Mesenchymal stem cell (in vitro differentiated cells and primary cell): ENCODE measurements at regions not wholly inside any gene's neighbourhood (a gene's known extent, or its start where the extent isn't known, plus 50 kb on each side); places are given as distances from the start of the nearest gene placed in this dataset.

ENCODE experiments used
- DNase-seq: peaks from one replicate; pipeline ENCODE4 v3.0.0-alpha.2; 2013
- H2AFZ ChIP-seq: one replicate; pipeline ENCODE4 v1.6.1; 2013; ENCODE audit warnings: low read depth, mild to moderate bottlenecking, control low read depth, inconsistent platforms, low read length, moderate library complexity
- H2AK5ac ChIP-seq: 2 replicates; pipeline ENCODE4 v1.6.1; 2013; ENCODE audit warnings: low read length, moderate library complexity, mild to moderate bottlenecking, inconsistent platforms; ENCODE audit not compliant: severe bottlenecking
- H2BK120ac ChIP-seq: one replicate; pipeline ENCODE4 v1.6.1; 2013; ENCODE audit warnings: low read depth, mild to moderate bottlenecking, inconsistent platforms, low read length, moderate library complexity
- H2BK12ac ChIP-seq, 2 experiments: one replicate each; pipeline ENCODE4 v1.6.1; 2013; ENCODE audit warnings: inconsistent platforms in 2 of 2, low read length in 2 of 2, mild to moderate bottlenecking in 2 of 2, moderate library complexity in 2 of 2, control low read depth in 1 of 2
- H2BK15ac ChIP-seq: one replicate; pipeline ENCODE4 v1.6.1; 2013; ENCODE audit warnings: mild to moderate bottlenecking, low read depth, inconsistent platforms; ENCODE audit not compliant: poor library complexity, severe bottlenecking
- H2BK5ac ChIP-seq: 2 replicates; pipeline ENCODE4 v1.6.1; 2013; ENCODE audit warnings: low read depth, mild to moderate bottlenecking, low read length, control low read depth, inconsistent platforms; ENCODE audit not compliant: poor library complexity, severe bottlenecking
- H3K14ac ChIP-seq, 2 experiments: one replicate each; pipeline ENCODE4 v1.6.1; 2013; ENCODE audit warnings: inconsistent platforms in 2 of 2, low read length in 2 of 2, control low read depth in 1 of 2, mild to moderate bottlenecking in 1 of 2, moderate library complexity in 1 of 2
- H3K18ac ChIP-seq, 2 experiments: one replicate each; pipeline ENCODE4 v1.6.1; 2013; ENCODE audit warnings: inconsistent platforms in 2 of 2, low read length in 2 of 2, control low read depth in 1 of 2, low read depth in 1 of 2, mild to moderate bottlenecking in 1 of 2
- H3K23ac ChIP-seq, 2 experiments: one replicate each; pipeline ENCODE4 v1.6.1; 2013; ENCODE audit warnings: inconsistent platforms in 2 of 2, low read length in 2 of 2, mild to moderate bottlenecking in 2 of 2, moderate library complexity in 2 of 2, control low read depth in 1 of 2
- H3K27ac ChIP-seq: 2 replicates; pipeline ENCODE4 v1.5.1; 2013; ENCODE audit warnings: mild to moderate bottlenecking, moderate library complexity, low read length, control low read depth, inconsistent platforms; ENCODE audit not compliant: poor library complexity, severe bottlenecking
- H3K27me3 ChIP-seq, 2 experiments: 2 replicates each; pipeline versions ENCODE4 v1.6.1 to v1.7.0; 2013; ENCODE audit warnings: low read length in 2 of 2, mild to moderate bottlenecking in 2 of 2, moderate library complexity in 2 of 2, control low read depth in 1 of 2, inconsistent platforms in 1 of 2; ENCODE audit not compliant: control insufficient read depth in 1 of 2, insufficient read depth in 1 of 2
- H3K36me3 ChIP-seq, 2 experiments: 2 replicates each; pipeline versions ENCODE4 v1.6.1 to v1.7.0; 2013; ENCODE audit warnings: low read length in 2 of 2, control low read depth in 1 of 2, inconsistent platforms in 1 of 2, low read depth in 1 of 2, mild to moderate bottlenecking in 1 of 2; ENCODE audit not compliant: insufficient read depth in 2 of 2, control insufficient read depth in 1 of 2
- H3K4ac ChIP-seq, 2 experiments: one replicate each; pipeline ENCODE4 v1.6.1; 2013; ENCODE audit warnings: inconsistent platforms in 2 of 2, low read length in 2 of 2, mild to moderate bottlenecking in 2 of 2, moderate library complexity in 2 of 2, control low read depth in 1 of 2, low read depth in 1 of 2
- H3K4me1 ChIP-seq: 2 replicates; pipeline ENCODE4 v1.6.1; 2013; ENCODE audit warnings: low read depth, low read length, control low read depth; ENCODE audit not compliant: control insufficient read depth, insufficient read depth
- H3K4me2 ChIP-seq: 2 replicates; pipeline ENCODE4 v1.6.1; 2013; ENCODE audit warnings: low read length, mild to moderate bottlenecking, inconsistent platforms; ENCODE audit not compliant: poor library complexity, severe bottlenecking
- H3K4me3 ChIP-seq, 2 experiments: 2 replicates each; pipeline versions ENCODE4 v1.5.1 to v1.7.0; 2013; ENCODE audit warnings: low read length in 2 of 2, mild to moderate bottlenecking in 2 of 2, control low read depth in 1 of 2, low read depth in 1 of 2; ENCODE audit not compliant: insufficient read depth in 1 of 2
- H3K79me1 ChIP-seq: replicated peaks from 2 replicates; pipeline ENCODE4 v1.6.1; 2013; ENCODE audit warnings: mild to moderate bottlenecking, control low read depth, low read length, inconsistent platforms; ENCODE audit not compliant: poor library complexity, severe bottlenecking
- H3K9ac ChIP-seq: 2 replicates; pipeline ENCODE4 v1.7.0; 2013; ENCODE audit warnings: mild to moderate bottlenecking, low read length, moderate library complexity
- H3K9me3 ChIP-seq: 2 replicates; pipeline ENCODE4 v1.7.0; 2013; ENCODE audit warnings: mild to moderate bottlenecking, low read length; ENCODE audit not compliant: control insufficient read depth
- H4K8ac ChIP-seq: one replicate; pipeline ENCODE4 v1.6.1; 2013; ENCODE audit warnings: inconsistent platforms, mild to moderate bottlenecking, low read length, moderate library complexity
- H4K91ac ChIP-seq: one replicate; pipeline ENCODE4 v1.6.1; 2013; ENCODE audit warnings: mild to moderate bottlenecking, low read length, inconsistent platforms
- WGBS: methylation state at CpG from one replicate; pipeline ENCODE4 v1.1.7; 2013; ENCODE audit warnings: mixed read lengths; 5-methylcytosine and 5-hydroxymethylcytosine counted together

DNA sequence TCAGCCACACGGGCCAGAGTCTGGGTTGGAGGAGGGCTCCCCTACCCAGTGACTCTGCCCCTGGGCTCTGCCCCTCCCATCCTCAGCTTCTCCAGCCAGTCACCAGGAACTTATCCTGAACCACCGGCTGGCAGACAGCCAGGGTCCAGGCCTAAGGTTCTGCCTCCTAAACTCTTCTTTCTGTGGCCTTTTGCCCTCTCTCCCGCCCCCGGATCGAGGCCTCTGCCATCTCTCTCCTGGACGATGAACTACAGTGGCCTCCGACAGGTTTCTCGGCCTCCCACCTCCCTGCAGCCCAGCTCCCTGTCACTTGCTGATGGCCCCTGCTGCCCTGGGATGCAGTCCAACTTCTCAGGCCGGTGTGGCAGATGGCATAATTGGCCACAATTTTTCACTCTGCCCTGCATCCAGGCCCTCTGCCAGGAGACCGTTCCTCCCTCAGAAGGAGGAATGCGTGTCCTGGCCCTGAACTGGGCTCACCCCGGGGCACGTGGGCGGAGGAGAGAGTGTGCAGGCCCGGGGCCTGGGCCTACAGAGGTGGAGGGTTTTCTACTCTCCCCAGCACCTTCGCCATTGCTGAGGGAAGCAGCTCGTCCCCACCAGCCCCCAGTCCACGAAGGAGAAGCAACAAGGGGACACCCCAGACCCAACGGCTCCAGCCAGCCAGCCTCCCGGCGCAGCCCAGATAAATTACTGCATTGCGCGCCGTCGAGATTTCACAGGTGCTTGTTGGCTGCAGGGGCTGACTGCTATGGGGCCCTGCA, 81.9 kb upstream of the LRPAP1 start:
- Histone ChIP-seq H2BK12ac (no peak overlapping the region), H4K8ac (no peak overlapping the region), H3K9ac (no peak overlapping the region), H3K18ac (no peak overlapping the region), H2BK15ac (no peak overlapping the region), H3K27ac (no peak overlapping the region), H3K4me3 (no peak overlapping the region), H2AFZ (no peak overlapping the region), H3K36me3 (no peaks in the 10 kb centered on the region), H3K4me2 (no peak overlapping the region), H3K27me3 (peaks cover 0 to 13% of the 10 kb centered on the region in 2 experiments), H3K4ac (no peak overlapping the region), H4K91ac (no peak overlapping the region), H3K79me1 (no peaks in the 10 kb centered on the region), H3K9me3 (no peaks in the 10 kb centered on the region), H2BK5ac (no peak overlapping the region), H3K23ac (no peak overlapping the region), H3K14ac (no peak overlapping the region), H2BK120ac (no peak overlapping the region), H3K4me1 (peaks cover 3% of the 10 kb centered on the region), H2AK5ac (no peak overlapping the region)
- WGBS: 84% methylated on average over 25 of the region's 25 CpGs
- DNase-seq: no peak

DNA sequence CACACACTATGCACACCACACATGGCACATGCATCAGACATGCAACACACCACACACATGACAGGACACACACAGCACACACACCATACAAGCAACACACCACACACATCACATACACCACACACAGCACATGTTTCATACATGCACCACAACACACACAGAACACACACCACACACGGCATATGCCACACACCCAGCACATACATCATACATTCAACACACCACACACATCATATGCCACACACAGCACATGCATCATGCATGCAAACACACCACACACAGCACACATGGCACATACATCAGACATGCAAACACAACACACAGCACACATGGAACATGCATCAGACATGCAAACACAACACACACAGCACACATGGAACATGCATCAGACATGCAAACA, 80.7 kb upstream of the LRPAP1 start:
- peak overlapping the region; percentile 36 for H2AFZ ChIP-seq
- H2BK15ac ChIP-seq: no peak overlapping the region
- H3K4me2 ChIP-seq: no peak overlapping the region
- no peaks in the 10 kb centered on the region for H3K79me1 ChIP-seq
- H3K23ac ChIP-seq: no peak overlapping the region
- no peak overlapping the region for H3K9ac ChIP-seq
- H3K18ac ChIP-seq: no peak overlapping the region
- H3K4me1 ChIP-seq: peaks cover 3% of the 10 kb centered on the region
- no peak overlapping the region for H2AK5ac ChIP-seq
- H4K91ac ChIP-seq: peak overlapping the region; percentile 90
- H2BK12ac ChIP-seq: no peak overlapping the region
- H2BK5ac ChIP-seq: no peak overlapping the region
- no peak for DNase-seq
- peaks cover 0 to 13% of the 10 kb centered on the region in 2 experiments for H3K27me3 ChIP-seq
- H4K8ac ChIP-seq: no peak overlapping the region
- WGBS: 86% methylated on average over 1 of the region's 1 CpG
- no peaks in the 10 kb centered on the region for H3K9me3 ChIP-seq
- H2BK120ac ChIP-seq: no peak overlapping the region
- no peak overlapping the region for H3K27ac ChIP-seq
- H3K36me3 ChIP-seq: no peaks in the 10 kb centered on the region
- no peak overlapping the region for H3K4ac ChIP-seq
- H3K14ac ChIP-seq: no peak overlapping the region
- H3K4me3 ChIP-seq: no peak overlapping the region

DNA sequence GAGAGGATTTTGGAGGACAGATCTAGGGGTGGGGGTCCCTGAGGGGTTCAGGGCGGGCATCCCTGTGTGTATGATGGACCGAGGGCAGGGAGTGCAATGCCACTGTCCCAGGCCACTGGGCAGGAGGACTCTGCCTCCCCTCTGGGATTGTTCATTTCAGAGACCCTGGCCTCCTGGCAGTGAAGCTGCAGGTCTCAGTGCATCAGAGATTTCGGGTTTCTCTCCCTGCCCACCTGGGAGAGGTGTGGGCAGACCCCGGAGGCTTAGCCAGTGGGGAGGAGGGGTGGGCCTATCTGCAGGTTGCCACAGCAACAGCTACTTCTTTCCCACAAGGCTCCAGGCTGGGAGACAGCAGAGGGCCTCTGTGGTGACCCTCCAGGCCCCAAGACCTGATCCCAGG, 80.1 kb upstream of the LRPAP1 start:
- peaks cover 3% of the 10 kb centered on the region for H3K4me1 ChIP-seq
- no peak overlapping the region for H3K4me2 ChIP-seq

DNA sequence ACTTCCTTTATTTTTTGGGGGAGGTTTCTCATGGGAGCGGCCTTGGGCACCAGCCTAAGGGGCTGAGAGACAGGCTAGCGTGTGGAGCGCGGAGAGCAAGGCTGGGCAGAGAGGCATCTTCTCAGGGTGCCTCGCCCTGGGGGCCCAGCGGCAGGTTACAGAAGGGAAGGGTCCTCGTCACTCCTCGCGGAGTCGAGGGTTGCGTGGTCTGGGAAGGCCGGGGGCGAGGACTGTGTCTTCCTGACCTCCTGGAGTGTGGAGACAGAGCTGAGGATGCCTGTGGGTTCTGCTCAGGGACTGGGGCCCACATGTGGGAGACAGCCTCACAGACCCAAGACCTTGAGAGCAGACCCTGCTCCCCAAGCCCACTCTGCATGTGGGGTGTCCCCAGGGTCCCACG, 79.6 kb upstream of the LRPAP1 start:
- Histone ChIP-seq H3K9ac (no peak overlapping the region), H3K27ac (no peak overlapping the region), H3K4me3 (no peak overlapping the region), H2BK120ac (no peak overlapping the region), H3K27me3 (peaks cover 0 to 13% of the 10 kb centered on the region in 2 experiments), H3K9me3 (no peaks in the 10 kb centered on the region), H3K23ac (no peak overlapping the region), H4K91ac (no peak overlapping the region), H3K4me1 (peaks cover 3% of the 10 kb centered on the region), H4K8ac (no peak overlapping the region), H3K79me1 (no peaks in the 10 kb centered on the region), H3K14ac (no peak overlapping the region), H3K4me2 (no peak overlapping the region), H3K18ac (no peak overlapping the region), H2BK5ac (no peak overlapping the region), H3K4ac (no peak overlapping the region), H2AK5ac (no peak overlapping the region), H3K36me3 (no peaks in the 10 kb centered on the region), H2BK15ac (no peak overlapping the region), H2AFZ (no peak overlapping the region), H2BK12ac (no peak overlapping the region)
- 85% methylated on average over 14 of the region's 14 CpGs for WGBS
- DNase-seq: no peak

More for the DNA sequence above, 80.1 kb upstream of the LRPAP1 start:
- no peaks in the 10 kb centered on the region for H3K9me3 ChIP-seq
- H3K9ac ChIP-seq: no peak overlapping the region
- H2AFZ ChIP-seq: no peak overlapping the region
- H2BK5ac ChIP-seq: no peak overlapping the region
- 82% methylated on average over 4 of the region's 4 CpGs for WGBS
- no peak overlapping the region for H3K14ac ChIP-seq
- no peak overlapping the region for H3K23ac ChIP-seq
- no peak for DNase-seq
- H2AK5ac ChIP-seq: no peak overlapping the region
- H3K27ac ChIP-seq: no peak overlapping the region
- H3K4me3 ChIP-seq: no peak overlapping the region
- H4K91ac ChIP-seq: no peak overlapping the region
- H3K27me3 ChIP-seq: peaks cover 0 to 13% of the 10 kb centered on the region in 2 experiments
- no peak overlapping the region for H3K18ac ChIP-seq
- no peaks in the 10 kb centered on the region for H3K36me3 ChIP-seq
- no peak overlapping the region for H3K4ac ChIP-seq
- no peak overlapping the region for H2BK120ac ChIP-seq
- H2BK12ac ChIP-seq: no peak overlapping the region
- H2BK15ac ChIP-seq: no peak overlapping the region
- H4K8ac ChIP-seq: no peak overlapping the region
- H3K79me1 ChIP-seq: no peaks in the 10 kb centered on the region
